ENCODE measurements at regions not wholly inside any gene's neighbourhood (a gene's known extent, or its start where the extent isn't known, plus 50 kb on each side); places are given as distances from the start of the nearest gene placed in this dataset.

GRCh38 chr3:116947809-116948208, 238.2 kb downstream of the TUSC7 start (continued):
- TF ChIP-seq, protein P1, sequence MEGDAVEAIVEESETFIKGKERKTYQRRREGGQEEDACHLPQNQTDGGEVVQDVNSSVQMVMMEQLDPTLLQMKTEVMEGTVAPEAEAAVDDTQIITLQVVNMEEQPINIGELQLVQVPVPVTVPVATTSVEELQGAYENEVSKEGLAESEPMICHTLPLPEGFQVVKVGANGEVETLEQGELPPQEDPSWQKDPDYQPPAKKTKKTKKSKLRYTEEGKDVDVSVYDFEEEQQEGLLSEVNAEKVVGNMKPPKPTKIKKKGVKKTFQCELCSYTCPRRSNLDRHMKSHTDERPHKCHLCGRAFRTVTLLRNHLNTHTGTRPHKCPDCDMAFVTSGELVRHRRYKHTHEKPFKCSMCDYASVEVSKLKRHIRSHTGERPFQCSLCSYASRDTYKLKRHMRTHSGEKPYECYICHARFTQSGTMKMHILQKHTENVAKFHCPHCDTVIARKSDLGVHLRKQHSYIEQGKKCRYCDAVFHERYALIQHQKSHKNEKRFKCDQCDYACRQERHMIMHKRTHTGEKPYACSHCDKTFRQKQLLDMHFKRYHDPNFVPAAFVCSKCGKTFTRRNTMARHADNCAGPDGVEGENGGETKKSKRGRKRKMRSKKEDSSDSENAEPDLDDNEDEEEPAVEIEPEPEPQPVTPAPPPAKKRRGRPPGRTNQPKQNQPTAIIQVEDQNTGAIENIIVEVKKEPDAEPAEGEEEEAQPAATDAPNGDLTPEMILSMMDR (IDR thresholded peaks at IDR 0.05 in 2 of 3, conservative IDR thresholded peaks at IDR 0.05 in 1 of 3; ENCODE audit: insufficient read depth in 2 of 3, low read depth in 1 of 3, low read length in 3 of 3): no peak
- TF ChIP-seq TCF7 (IDR thresholded peaks at IDR 0.05; ENCODE audit: borderline replicate concordance): no peak

DNA sequence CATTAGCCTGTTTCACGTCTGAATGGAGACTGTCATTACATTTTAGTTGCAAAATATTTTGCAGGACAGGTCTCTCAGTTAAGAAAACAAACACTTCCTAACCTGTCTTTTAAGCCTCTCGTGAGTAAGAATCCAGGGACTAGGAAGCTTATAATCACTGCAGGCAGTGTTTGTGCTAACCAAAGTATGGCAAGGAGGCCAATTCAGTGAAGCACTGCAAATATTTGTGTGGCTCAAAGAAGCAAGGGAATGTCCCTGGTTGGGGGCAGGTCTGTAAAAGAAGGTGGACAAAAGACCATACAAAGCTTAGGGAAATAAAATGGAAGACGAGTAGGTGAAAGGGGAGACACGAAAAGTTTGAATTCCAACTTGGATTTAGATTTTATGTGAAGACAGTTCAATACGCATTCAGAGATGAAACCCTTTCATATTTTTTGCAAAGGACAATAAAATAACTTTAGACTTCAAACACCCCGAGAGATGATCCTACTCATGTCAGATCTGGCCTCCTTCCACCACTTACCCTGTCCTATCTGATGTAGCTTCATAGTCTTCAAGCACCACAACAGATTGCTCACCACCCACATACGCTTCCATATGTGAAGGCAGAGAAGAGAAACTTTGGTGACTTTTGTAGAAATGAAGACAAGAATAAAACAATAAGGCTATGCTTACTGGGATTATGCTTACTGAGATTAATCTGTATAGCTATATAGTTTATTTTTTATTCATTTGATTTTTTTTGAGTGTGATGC, 240.9 kb downstream of the TUSC7 start:
- DNase-seq (ENCODE audit: extremely low read depth in 1 of 4, low spot score in 3 of 4): no peak
- ChIA-PET CTCF (ENCODE audit: low intra/inter-chr PET ratio) (no interaction called here), POLR2A (no interaction called here)
- Histone ChIP-seq H3K27me3 (ENCODE audit: control insufficient read depth in 2 of 2, insufficient read depth in 2 of 2, low read length in 2 of 2) (no peaks in the 10 kb centered on the region), H3K9ac (ENCODE audit: insufficient read depth in 1 of 2, low read depth in 2 of 2, low read length in 2 of 2) (no peak overlapping the region), H3K9me1 (ENCODE audit: control insufficient read depth, insufficient read depth, low read length) (no peaks in the 10 kb centered on the region), H4K20me1 (replicated peaks; ENCODE audit: control insufficient read depth, insufficient read depth, low read length) (no peaks in the 10 kb centered on the region), H3K9me3 (replicated peaks; ENCODE audit: control insufficient read depth, insufficient read depth, low read depth, low read length) (no peaks in the 10 kb centered on the region), H3K4me2 (ENCODE audit: insufficient read depth, low read length) (no peak overlapping the region), H3K36me3 (ENCODE audit: control insufficient read depth, insufficient read depth, low read length) (no peaks in the 10 kb centered on the region), H3K79me2 (ENCODE audit: control insufficient read depth, insufficient read depth, low read length) (no peaks in the 10 kb centered on the region), H3K4me3 (no peak overlapping the region), H3K27ac (ENCODE audit: extremely low read depth, low read depth, low read length) (no peak overlapping the region), H3K4me1 (replicated peaks in 1 of 2; ENCODE audit: control insufficient read depth in 2 of 2, insufficient read depth in 2 of 2, low read length in 2 of 2) (no peaks in the 10 kb centered on the region), H2AFZ (ENCODE audit: low read depth, low read length) (no peak overlapping the region)
- in situ Hi-C loops (cut with MboI) (no loop called here), intact Hi-C loops (cut with micrococcal nuclease) (no loop called here)
- BruUV-seq (replicated peaks): no TSS peak
- FAIRE-seq: no peak
- TF ChIP-seq FOXJ2 (tag; IDR thresholded peaks at IDR 0.05) (no peak), FOS (IDR thresholded peaks at IDR 0.05; ENCODE audit: extremely low read depth, insufficient read length) (no peak), ZNF407 (IDR thresholded peaks at IDR 0.05; ENCODE audit: low read depth) (no peak), ZFPM2 (CRISPR knock-in tag; IDR thresholded peaks at IDR 0.05) (no peak)
- TF ChIP-seq, protein P2, sequence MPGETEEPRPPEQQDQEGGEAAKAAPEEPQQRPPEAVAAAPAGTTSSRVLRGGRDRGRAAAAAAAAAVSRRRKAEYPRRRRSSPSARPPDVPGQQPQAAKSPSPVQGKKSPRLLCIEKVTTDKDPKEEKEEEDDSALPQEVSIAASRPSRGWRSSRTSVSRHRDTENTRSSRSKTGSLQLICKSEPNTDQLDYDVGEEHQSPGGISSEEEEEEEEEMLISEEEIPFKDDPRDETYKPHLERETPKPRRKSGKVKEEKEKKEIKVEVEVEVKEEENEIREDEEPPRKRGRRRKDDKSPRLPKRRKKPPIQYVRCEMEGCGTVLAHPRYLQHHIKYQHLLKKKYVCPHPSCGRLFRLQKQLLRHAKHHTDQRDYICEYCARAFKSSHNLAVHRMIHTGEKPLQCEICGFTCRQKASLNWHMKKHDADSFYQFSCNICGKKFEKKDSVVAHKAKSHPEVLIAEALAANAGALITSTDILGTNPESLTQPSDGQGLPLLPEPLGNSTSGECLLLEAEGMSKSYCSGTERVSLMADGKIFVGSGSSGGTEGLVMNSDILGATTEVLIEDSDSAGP (CRISPR knock-in tag; IDR thresholded peaks at IDR 0.05): no peak
- ATAC-seq: no peak
- WGBS (ENCODE audit: insufficient coverage, low coverage, missing lambda C conversion rate): 0% methylated on average over 4 of the region's 7 CpGs

Data from K562 (cell line).